Liver (tissue), 8 donors: ENCODE measurements at regions not wholly inside any gene's neighbourhood (a gene's known extent, or its start where the extent isn't known, plus 50 kb on each side); places are given as distances from the start of the nearest gene placed in this dataset.

ENCODE experiments used
- DNase-seq: peaks from one replicate; pipeline ENCODE4 v3.0.0-alpha.2; 2017; ENCODE audit warnings: low spot score
- H3K27ac ChIP-seq, 2 donors: one replicate each; pipeline ENCODE4 v1.7.0; 2013; ENCODE audit warnings: inconsistent platforms in 2 of 2, low read length in 2 of 2, control low read depth in 1 of 2, low read depth in 1 of 2, mild to moderate bottlenecking in 1 of 2
- H3K27me3 ChIP-seq, 4 donors: one replicate each; pipeline versions ENCODE4 v1.6.1 to v1.7.0; 2013; ENCODE audit warnings: low read length in 3 of 4, inconsistent platforms in 1 of 4, mild to moderate bottlenecking in 1 of 4, moderate library complexity in 1 of 4; ENCODE audit not compliant: control insufficient read depth in 4 of 4, insufficient read depth in 4 of 4
- H3K36me3 ChIP-seq, 4 donors: one replicate each; pipeline versions ENCODE4 v1.6.1 to v1.7.0; 2013; ENCODE audit warnings: low read length in 3 of 4, mild to moderate bottlenecking in 3 of 4, low read depth in 1 of 4, moderate library complexity in 1 of 4; ENCODE audit not compliant: control insufficient read depth in 4 of 4, insufficient read depth in 3 of 4
- H3K4me1 ChIP-seq, 4 donors: one replicate each; pipeline versions ENCODE4 v1.6.1 to v1.7.0; 2013; ENCODE audit warnings: low read length in 3 of 4, mild to moderate bottlenecking in 3 of 4, moderate library complexity in 1 of 4; ENCODE audit not compliant: control insufficient read depth in 4 of 4, insufficient read depth in 4 of 4
- H3K4me3 ChIP-seq, 3 donors: one replicate each; pipeline versions ENCODE4 v1.6.1 to v1.7.0; 2013; ENCODE audit warnings: low read length in 3 of 3, control low read depth in 1 of 3, low read depth in 1 of 3, mild to moderate bottlenecking in 1 of 3
- H3K9ac ChIP-seq, 2 donors: one replicate each; pipeline ENCODE4 v1.7.0; 2013; ENCODE audit warnings: low read length in 2 of 2, mild to moderate bottlenecking in 2 of 2, moderate library complexity in 2 of 2, control low read depth in 1 of 2, low read depth in 1 of 2
- H3K9me3 ChIP-seq, 4 donors: one replicate each; pipeline versions ENCODE4 v1.6.1 to v1.7.0; 2013; ENCODE audit warnings: low read length in 3 of 4; ENCODE audit not compliant: control insufficient read depth in 4 of 4
- ATF3 ChIP-seq: IDR thresholded peaks from 2 replicates; pipeline ENCODE4 v1.6.1; 2016; ENCODE audit warnings: antibody characterized with exemption
- CTCF ChIP-seq: fragments of 150-350 bp; IDR thresholded peaks from 2 replicates; pipeline ENCODE4 v1.5.1; 2017; ENCODE audit warnings: improper control_type of control experiment, low read depth, low read length; ENCODE audit not compliant: missing input control
- EGR1 ChIP-seq, 2 donors: IDR thresholded peaks; 2 replicates each; pipeline ENCODE4 v1.6.1; 2016 to 2018; ENCODE audit warnings: antibody characterized with exemption in 2 of 2, low read depth in 2 of 2
- FOXA1 ChIP-seq: IDR thresholded peaks from 2 replicates; pipeline ENCODE4 v1.6.1; 2016; ENCODE audit warnings: antibody characterized with exemption
- FOXA2 ChIP-seq: IDR thresholded peaks from 2 replicates; pipeline ENCODE4 v1.6.1; 2016; ENCODE audit warnings: antibody characterized with exemption
- GABPA ChIP-seq, 2 donors: IDR thresholded peaks in 1 of 2; conservative IDR thresholded peaks in 1 of 2; 2 replicates each; pipeline ENCODE4 v1.6.1; 2016; ENCODE audit warnings: antibody characterized with exemption in 2 of 2, mild to moderate bottlenecking in 1 of 2, moderate library complexity in 1 of 2
- HNF4A ChIP-seq, 2 donors: conservative IDR thresholded peaks; 2 replicates each; pipeline ENCODE4 v1.6.1; 2016; ENCODE audit warnings: antibody characterized with exemption in 2 of 2, mild to moderate bottlenecking in 2 of 2
- HNF4G ChIP-seq: IDR thresholded peaks from 2 replicates; pipeline ENCODE4 v1.6.1; 2016; ENCODE audit warnings: antibody characterized with exemption
- JUND ChIP-seq, 2 donors: IDR thresholded peaks; 2 replicates each; pipeline ENCODE4 v1.6.1; 2016; ENCODE audit warnings: antibody characterized with exemption in 2 of 2
- MAX ChIP-seq: IDR thresholded peaks from 2 replicates; pipeline ENCODE4 v1.6.1; 2016; ENCODE audit warnings: antibody characterized with exemption
- NR2F2 ChIP-seq: IDR thresholded peaks from 2 replicates; pipeline ENCODE4 v1.6.1; 2016; ENCODE audit warnings: antibody characterized with exemption
- RAD21 ChIP-seq, 2 donors: IDR thresholded peaks; 2 replicates each; pipeline ENCODE4 v1.6.1; 2016; ENCODE audit warnings: antibody characterized with exemption in 2 of 2, mild to moderate bottlenecking in 2 of 2
- REST ChIP-seq: IDR thresholded peaks from 2 replicates; pipeline ENCODE4 v1.6.1; 2016; ENCODE audit warnings: antibody characterized with exemption, mild to moderate bottlenecking
- RXRA ChIP-seq, 2 donors: IDR thresholded peaks; 2 replicates each; pipeline ENCODE4 v1.6.1; 2017 to 2018; ENCODE audit warnings: antibody characterized with exemption in 2 of 2, mild to moderate bottlenecking in 1 of 2
- SP1 ChIP-seq: IDR thresholded peaks from 2 replicates; pipeline ENCODE4 v1.6.1; 2018; ENCODE audit warnings: antibody characterized with exemption, mild to moderate bottlenecking
- TAF1 ChIP-seq: conservative IDR thresholded peaks from 2 replicates; pipeline ENCODE4 v1.6.1; 2016; ENCODE audit warnings: antibody characterized with exemption, mild to moderate bottlenecking
- ZBTB33 ChIP-seq: IDR thresholded peaks from 2 replicates; pipeline ENCODE4 v1.6.1; 2016; ENCODE audit warnings: antibody characterized with exemption
- WGBS: extraction: QIAGEN DNeasy Blood & Tissue Kit; methylation state at CpG from one replicate; pipeline ENCODE4 v1.1.7; 2013; 5-methylcytosine and 5-hydroxymethylcytosine counted together
- donor health status: healthy.
- donor health status: healthy.
- donor health status: healthy.
- donor health status: healthy.
- donor health status: healthy.

- Histone ChIP-seq H3K36me3 (no peaks in the 10 kb centered on the region), H3K27me3 (peaks cover 0 to 3% (median 0%) of the 10 kb centered on the region in 4 donors), H3K27ac (no peak overlapping the region), H3K4me1 (no peaks in the 10 kb centered on the region), H3K4me3 (no peak overlapping the region), H3K9ac (no peak overlapping the region), H3K9me3 (peaks cover 0 to 6% (median 4%) of the 10 kb centered on the region in 4 donors)
- no peak for DNase-seq
- WGBS: 75% methylated on average over 3 of the region's 3 CpGs
- TF ChIP-seq SP1 (no peak), CTCF (no peak), REST (no peak), TAF1 (no peak), RXRA (IDR thresholded peaks at IDR 0.05) (no peak), JUND (IDR thresholded peaks at IDR 0.05) (no peak), MAX (no peak), ATF3 (no peak), HNF4A (conservative IDR thresholded peaks at IDR 0.05) (no peak), HNF4G (no peak)
Observed at GRCh38 chr14:99069946-99070345, 202.1 kb downstream of the BCL11B start.

- 88% methylated on average over 12 of the region's 12 CpGs for WGBS
- Histone ChIP-seq H3K36me3 (no peaks in the 10 kb centered on the region), H3K27me3 (peaks cover 0 to 3% (median 0%) of the 10 kb centered on the region in 4 donors), H3K9ac (no peak overlapping the region), H3K27ac (no peak overlapping the region), H3K4me1 (no peaks in the 10 kb centered on the region), H3K9me3 (peaks cover 0 to 6% (median 4%) of the 10 kb centered on the region in 4 donors), H3K4me3 (no peak overlapping the region)
- no peak for TF ChIP-seq FOXA2
- no peak for TF ChIP-seq TAF1
- TF ChIP-seq NR2F2: no peak
- no peak for TF ChIP-seq FOXA1
- no peak for TF ChIP-seq MAX
- no peak for TF ChIP-seq GABPA (IDR thresholded peaks at IDR 0.05 in 1 of 2, conservative IDR thresholded peaks at IDR 0.05 in 1 of 2)
- TF ChIP-seq RAD21 (IDR thresholded peaks at IDR 0.05): no peak
- TF ChIP-seq ATF3: no peak
- no peak for TF ChIP-seq ZBTB33
- no peak for TF ChIP-seq RXRA (IDR thresholded peaks at IDR 0.05)
- no peak for TF ChIP-seq CTCF
- TF ChIP-seq EGR1 (IDR thresholded peaks at IDR 0.05; ENCODE audit: low read depth in 2 of 2): no peak
- no peak for TF ChIP-seq REST
- no peak for DNase-seq
Observed at GRCh38 chr14:99072433-99072832, 199.6 kb downstream of the BCL11B start.
